PC-3 (cell line): ENCODE measurements at regions not wholly inside any gene's neighbourhood (a gene's known extent, or its start where the extent isn't known, plus 50 kb on each side); places are given as distances from the start of the nearest gene placed in this dataset.

Experiments used
- ATAC-seq: fragments of 200-7000 bp; cut with Tn5 transposase; 2 replicates; pipeline ENCODE4 v1.9.1; 2020; ENCODE audit warnings: mild to moderate bottlenecking, moderate library complexity
- BruUV-seq: library from RNA; stranded (reverse); fragments of 400-500 nt; replicated peaks from 2 replicates; lab custom pipeline; 2021; lab: Mats Ljungman, UMichigan
- CTCF ChIA-PET: fragments of 300-600 bp; sonication (Branson Sonifier 250); formaldehyde crosslinking; loops from one replicate; lab custom pipeline; 2022; ENCODE audit warnings: antibody characterized with exemption; lab: Charles Lee
- POLR2A ChIA-PET: fragments of 300-600 bp; sonication (Branson Sonifier 250); formaldehyde crosslinking; loops from one replicate; lab custom pipeline; 2022; ENCODE audit warnings: antibody characterized with exemption; ENCODE audit not compliant: unreplicated experiment; lab: Charles Lee
- DNase-seq: peaks from one replicate; pipeline ENCODE4 v3.0.0-alpha.2; 2015
- H2AFZ ChIP-seq: fragments of 300-600 bp; sonication (generic); 2 replicates; pipeline ENCODE4 v1.6.0; 2016; ENCODE audit warnings: antibody characterized with exemption, low read length
- H3F3A ChIP-seq: fragments of 300-600 bp; sonication (generic); one replicate; pipeline ENCODE4 v1.6.0; 2017; ENCODE audit warnings: antibody characterized with exemption, low read length, control low read depth, mild to moderate bottlenecking; ENCODE audit not compliant: unreplicated experiment
- H3K27ac ChIP-seq: fragments of 300-600 bp; sonication (generic); 2 replicates; pipeline ENCODE4 v1.5.1; 2016; ENCODE audit warnings: mild to moderate bottlenecking, low read length
- H3K27me3 ChIP-seq: fragments of 300-600 bp; sonication (generic); 2 replicates; pipeline ENCODE4 v1.6.1; 2016; ENCODE audit warnings: low read length, mixed read lengths
- H3K36me3 ChIP-seq: fragments of 300-600 bp; sonication (generic); 2 replicates; pipeline ENCODE4 v1.6.1; 2016; ENCODE audit warnings: low read depth, mixed run types, low read length, mixed read lengths
- H3K4me1 ChIP-seq: fragments of 300-600 bp; sonication (generic); 2 replicates; pipeline ENCODE4 v1.5.1; 2016; ENCODE audit warnings: low read length; ENCODE audit not compliant: insufficient read depth
- H3K4me2 ChIP-seq: fragments of 300-600 bp; sonication (generic); 2 replicates; pipeline ENCODE4 v1.6.0; 2016; ENCODE audit warnings: low read length
- H3K4me3 ChIP-seq: fragments of 300-600 bp; sonication (generic); 2 replicates; pipeline ENCODE4 v1.5.1; 2016; ENCODE audit warnings: mild to moderate bottlenecking, low read length, mixed read lengths
- H3K79me2 ChIP-seq: fragments of 300-600 bp; sonication (generic); 2 replicates; pipeline ENCODE4 v1.6.1; 2017; ENCODE audit warnings: low read length, mixed read lengths
- H3K9ac ChIP-seq: fragments of 300-600 bp; sonication (generic); 2 replicates; pipeline ENCODE4 v1.6.0; 2016; ENCODE audit warnings: mild to moderate bottlenecking, low read length
- H3K9me2 ChIP-seq: fragments of 300-600 bp; sonication (generic); replicated peaks from 2 replicates; pipeline ENCODE4 v1.6.1; 2016; ENCODE audit warnings: mixed run types, low read length, mixed read lengths
- H3K9me3 ChIP-seq: fragments of 300-600 bp; sonication (generic); 2 replicates; pipeline ENCODE4 v1.6.1; 2016; ENCODE audit warnings: low read length, mixed read lengths
- H4K20me1 ChIP-seq: fragments of 300-600 bp; sonication (generic); 2 replicates; pipeline ENCODE4 v1.6.1; 2016; ENCODE audit warnings: low read length, mixed read lengths
- EZH2 ChIP-seq: fragments of 300-600 bp; sonication (generic); IDR thresholded peaks from one replicate; pipeline ENCODE4 v1.6.1; 2017; ENCODE audit warnings: antibody characterized with exemption, mild to moderate bottlenecking, low read length; ENCODE audit not compliant: unreplicated experiment
- EZH2phosphoT487 ChIP-seq: fragments of 300-600 bp; sonication (generic); IDR thresholded peaks from 2 replicates; pipeline ENCODE4 v1.6.1; 2018; ENCODE audit warnings: mild to moderate bottlenecking, antibody characterized with exemption, low read length, borderline replicate concordance
- intact Hi-C: fragments of 100-400 bp; cut with micrococcal nuclease; formaldehyde crosslinking; loops from 2 replicates; pipeline ENCODE4 v1.9.0; 2023
- TF ChIP-seq, protein P1 (sequence below): fragments of 300-600 bp; sonication (generic); conservative IDR thresholded peaks from 2 replicates; pipeline ENCODE4 v1.5.1; 2017; ENCODE audit warnings: antibody characterized with exemption, low read depth, mild to moderate bottlenecking, low read length

DNA sequence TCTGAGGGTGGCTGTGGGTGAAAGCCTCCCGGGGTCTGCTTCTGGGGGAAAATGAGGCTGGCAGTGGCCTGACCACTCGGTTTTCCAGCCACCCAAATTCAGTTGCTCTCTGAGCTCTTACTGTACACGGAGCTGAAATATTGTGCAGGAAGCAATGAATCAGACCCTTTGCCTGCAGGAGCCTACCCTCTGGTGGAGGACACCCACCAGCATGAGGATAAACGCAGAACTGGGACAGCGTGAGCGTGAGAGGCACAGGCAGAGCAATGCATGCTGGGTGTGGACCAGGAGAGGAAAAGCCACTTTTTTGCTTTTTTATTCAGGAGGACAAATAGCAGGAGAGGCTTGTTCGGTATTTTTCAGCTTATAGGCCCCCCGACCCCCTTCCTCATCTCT lies 298.0 kb downstream of the QKI start:
- H3K9ac ChIP-seq = no peak overlapping the region
- H3K9me3 ChIP-seq = no peaks in the 10 kb centered on the region
- H3K4me1 ChIP-seq = no peaks in the 10 kb centered on the region
- no peaks in the 10 kb centered on the region for H3K79me2 ChIP-seq
- no peak overlapping the region for H3K4me3 ChIP-seq
- no peak overlapping the region for H2AFZ ChIP-seq
- no peaks in the 10 kb centered on the region for H3K27me3 ChIP-seq
- TF ChIP-seq EZH2phosphoT487 (no peak), EZH2 (no peak)
- TF ChIP-seq, protein P1, sequence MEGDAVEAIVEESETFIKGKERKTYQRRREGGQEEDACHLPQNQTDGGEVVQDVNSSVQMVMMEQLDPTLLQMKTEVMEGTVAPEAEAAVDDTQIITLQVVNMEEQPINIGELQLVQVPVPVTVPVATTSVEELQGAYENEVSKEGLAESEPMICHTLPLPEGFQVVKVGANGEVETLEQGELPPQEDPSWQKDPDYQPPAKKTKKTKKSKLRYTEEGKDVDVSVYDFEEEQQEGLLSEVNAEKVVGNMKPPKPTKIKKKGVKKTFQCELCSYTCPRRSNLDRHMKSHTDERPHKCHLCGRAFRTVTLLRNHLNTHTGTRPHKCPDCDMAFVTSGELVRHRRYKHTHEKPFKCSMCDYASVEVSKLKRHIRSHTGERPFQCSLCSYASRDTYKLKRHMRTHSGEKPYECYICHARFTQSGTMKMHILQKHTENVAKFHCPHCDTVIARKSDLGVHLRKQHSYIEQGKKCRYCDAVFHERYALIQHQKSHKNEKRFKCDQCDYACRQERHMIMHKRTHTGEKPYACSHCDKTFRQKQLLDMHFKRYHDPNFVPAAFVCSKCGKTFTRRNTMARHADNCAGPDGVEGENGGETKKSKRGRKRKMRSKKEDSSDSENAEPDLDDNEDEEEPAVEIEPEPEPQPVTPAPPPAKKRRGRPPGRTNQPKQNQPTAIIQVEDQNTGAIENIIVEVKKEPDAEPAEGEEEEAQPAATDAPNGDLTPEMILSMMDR = no peak
- H4K20me1 ChIP-seq = no peaks in the 10 kb centered on the region
- H3F3A ChIP-seq = no peaks in the 10 kb centered on the region
- DNase-seq = no peak
- ChIA-PET POLR2A (no interaction called here), CTCF (no interaction called here)
- intact Hi-C loops = no loop called here
- H3K9me2 ChIP-seq = no peaks in the 10 kb centered on the region
- H3K36me3 ChIP-seq = no peaks in the 10 kb centered on the region
- no peak overlapping the region for H3K27ac ChIP-seq
- ATAC-seq = no peak
- no TSS peak for BruUV-seq
- H3K4me2 ChIP-seq = no peak overlapping the region

DNA sequence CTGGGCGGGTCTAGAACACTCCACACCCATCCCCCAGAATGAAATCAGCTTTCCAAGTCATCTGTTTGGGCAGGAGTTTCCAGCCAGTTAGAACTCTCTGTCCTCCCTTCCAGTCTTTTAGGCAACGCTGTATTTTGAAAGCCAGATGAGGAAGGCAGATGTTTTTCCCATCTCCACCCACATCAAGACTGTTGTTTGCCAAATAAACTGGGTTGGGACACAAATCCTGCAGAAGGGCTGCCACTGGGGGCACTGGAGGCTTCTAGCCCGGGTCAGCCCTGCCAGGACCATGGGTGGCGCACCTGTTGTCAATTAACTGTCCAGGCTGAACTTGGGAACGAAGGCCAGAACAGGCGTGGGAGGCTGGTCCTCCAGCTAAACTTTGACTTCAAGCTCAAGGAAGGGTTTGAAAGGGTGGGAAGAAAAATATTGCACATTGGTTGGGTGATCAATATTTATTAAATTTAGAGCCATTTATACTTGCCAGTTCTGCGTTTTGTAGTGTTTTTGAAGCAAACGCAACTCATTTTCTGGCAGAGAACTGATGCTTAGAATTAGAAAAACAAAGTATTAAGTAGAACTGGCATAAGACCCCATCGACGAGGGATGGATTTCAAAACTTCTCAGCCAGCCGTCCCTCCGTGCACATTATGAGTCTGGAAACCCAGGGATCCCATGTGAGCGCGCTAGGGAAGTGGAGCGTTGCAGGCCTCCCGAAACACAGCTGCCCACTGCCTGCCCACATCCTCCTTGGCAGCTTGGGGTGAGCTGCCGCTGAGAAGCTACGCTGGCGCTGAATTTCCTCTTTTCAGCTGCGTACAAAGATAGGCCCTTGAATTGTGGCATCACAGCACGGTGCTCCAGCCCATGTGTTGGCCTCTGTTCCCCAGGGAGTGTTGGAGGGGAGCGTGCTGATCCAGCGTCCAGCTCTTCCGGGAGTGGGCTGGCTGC lies 297.4 kb downstream of the QKI start:
- ChIA-PET POLR2A (no interaction called here), CTCF (no interaction called here)
- Histone ChIP-seq H3K27ac (no peak overlapping the region), H3K9ac (no peak overlapping the region), H3K27me3 (no peaks in the 10 kb centered on the region), H3K4me3 (no peak overlapping the region), H4K20me1 (no peaks in the 10 kb centered on the region), H3K4me2 (no peak overlapping the region), H2AFZ (no peak overlapping the region), H3K4me1 (no peaks in the 10 kb centered on the region), H3K36me3 (no peaks in the 10 kb centered on the region), H3F3A (no peaks in the 10 kb centered on the region), H3K9me2 (no peaks in the 10 kb centered on the region), H3K79me2 (no peaks in the 10 kb centered on the region), H3K9me3 (no peaks in the 10 kb centered on the region)
- ATAC-seq (no peak), DNase-seq (no peak)
- TF ChIP-seq EZH2 = no peak
- TF ChIP-seq, protein P1 = no peak
- TF ChIP-seq EZH2phosphoT487 = no peak
- intact Hi-C loops = no loop called here
- no TSS peak for BruUV-seq
